HT1080 (cell line): ENCODE measurements at regions not wholly inside any gene's neighbourhood (a gene's known extent, or its start where the extent isn't known, plus 50 kb on each side); places are given as distances from the start of the nearest gene placed in this dataset.

Experiments used
- DNase-seq: peaks from one replicate; pipeline ENCODE4 v3.0.0-alpha.2; 2015; ENCODE audit warnings: low read depth

GRCh38 chr2:167510071-167510759, 621.9 kb downstream of the XIRP2 start:
- DNase-seq, result no peak

GRCh38 chr2:167509586-167509985, 621.3 kb downstream of the XIRP2 start:
- peak; percentile 82 for DNase-seq

- no peak for DNase-seq
Measured at GRCh38 chr2:167508709-167509108, 620.4 kb downstream of the XIRP2 start.

- no peak for DNase-seq
Measured at GRCh38 chr2:167506395-167506794, 618.1 kb downstream of the XIRP2 start.

- no peak for DNase-seq
Measured at GRCh38 chr2:167504695-167505094, 616.4 kb downstream of the XIRP2 start.

GRCh38 chr2:167504061-167504460, 615.8 kb downstream of the XIRP2 start:
- DNase-seq, result no peak

GRCh38 chr2:167501618-167502017, 613.3 kb downstream of the XIRP2 start:
- DNase-seq, result no peak

- DNase-seq, result no peak
Measured at GRCh38 chr2:167493862-167494261, 605.6 kb downstream of the XIRP2 start.

GRCh38 chr2:167492486-167492885, 604.2 kb downstream of the XIRP2 start:
- DNase-seq, result no peak

- no peak for DNase-seq
Measured at GRCh38 chr2:167491788-167492187, 603.5 kb downstream of the XIRP2 start.

GRCh38 chr2:167490455-167490854, 602.2 kb downstream of the XIRP2 start:
- no peak for DNase-seq

- DNase-seq, result no peak
Measured at GRCh38 chr2:167489325-167489724, 601.0 kb downstream of the XIRP2 start.

- no peak for DNase-seq
Measured at GRCh38 chr2:167487728-167488127, 599.4 kb downstream of the XIRP2 start.

GRCh38 chr2:167484875-167485274, 596.6 kb downstream of the XIRP2 start:
- DNase-seq, result no peak

- no peak for DNase-seq
Measured at GRCh38 chr2:167480986-167481309, 592.7 kb downstream of the XIRP2 start.

GRCh38 chr2:167480232-167480985, 592.1 kb downstream of the XIRP2 start:
- peak; percentile 9 for DNase-seq

- no peak for DNase-seq
Measured at GRCh38 chr2:167478196-167478595, 589.9 kb downstream of the XIRP2 start.

- DNase-seq, result no peak
Measured at GRCh38 chr2:167475791-167476190, 587.5 kb downstream of the XIRP2 start.

- peak; percentile 53 for DNase-seq
Measured at GRCh38 chr2:167471734-167472133, 583.5 kb downstream of the XIRP2 start.

GRCh38 chr2:167471332-167471731, 583.1 kb downstream of the XIRP2 start:
- DNase-seq, result no peak

- DNase-seq, result no peak
Measured at GRCh38 chr2:167462379-167462778, 574.1 kb downstream of the XIRP2 start.

GRCh38 chr2:167454036-167454435, 565.8 kb downstream of the XIRP2 start:
- DNase-seq, result no peak
